BJ (cell line): ENCODE measurements at regions not wholly inside any gene's neighbourhood (a gene's known extent, or its start where the extent isn't known, plus 50 kb on each side); places are given as distances from the start of the nearest gene placed in this dataset.
A peak's percentile ranks its signal among the peaks of the same experiment; 100 is the strongest.
"Not testable (repeated sequence)": the region's sequence is repeated elsewhere in the genome, so short reads cannot be mapped to it uniquely, and the experiment has no call there.

Experiments used
- CTCF ChIA-PET: fragments of 350-600 bp; formaldehyde crosslinking; extraction: SDS; loops from one replicate; lab custom pipeline; 2021; ENCODE audit warnings: antibody characterized with exemption, inconsistent platforms; lab: Yijun Ruan, JAX
- POLR2A ChIA-PET: fragments of 300-600 bp; sonication (Branson Sonifier 250); formaldehyde crosslinking; extraction: SDS; loops from one replicate; lab custom pipeline; 2021; ENCODE audit warnings: antibody characterized with exemption; lab: Charles Lee
- DNase-seq: peaks from one replicate; pipeline ENCODE4 v3.0.0-alpha.2; 2011; ENCODE audit warnings: low read depth
- H3K27me3 ChIP-seq: 2 replicates; pipeline ENCODE4 v1.6.0; 2011; ENCODE audit warnings: low read length; ENCODE audit not compliant: control insufficient read depth, insufficient read depth
- H3K36me3 ChIP-seq: 2 replicates; pipeline ENCODE4 v1.5.1; 2011; ENCODE audit warnings: low read length; ENCODE audit not compliant: control insufficient read depth, insufficient read depth
- H3K4me3 ChIP-seq: 2 replicates; pipeline ENCODE4 v1.5.1; 2011; ENCODE audit warnings: low read depth, mild to moderate bottlenecking, control low read depth, low read length
- TF ChIP-seq, protein P1 (sequence below): IDR thresholded peaks from 2 replicates; pipeline ENCODE4 v1.5.1; 2011; ENCODE audit warnings: low read depth, mild to moderate bottlenecking, control low read depth, inconsistent platforms, low read length, moderate library complexity; ENCODE audit not compliant: insufficient read depth

DNA sequence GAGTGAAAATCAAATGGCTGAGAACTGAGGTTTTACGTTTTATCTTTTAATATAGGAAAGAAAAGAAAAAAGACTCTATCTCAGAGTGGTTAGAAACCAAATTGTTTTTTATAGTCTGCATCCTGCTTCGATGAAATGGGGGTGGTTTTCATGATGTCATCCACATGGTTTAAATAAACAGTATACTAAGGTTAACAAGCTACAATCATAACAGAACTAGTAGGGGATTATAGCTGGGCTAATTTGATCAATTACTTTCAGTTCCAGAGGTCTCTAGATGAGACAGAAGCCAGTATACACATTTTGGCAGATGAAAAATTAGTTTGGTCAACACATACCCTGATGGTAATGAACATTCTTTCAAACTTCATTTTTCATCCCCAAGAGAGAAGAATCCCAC is 106.3 kb upstream of the SNX2 start:
- TF ChIP-seq, protein P1, sequence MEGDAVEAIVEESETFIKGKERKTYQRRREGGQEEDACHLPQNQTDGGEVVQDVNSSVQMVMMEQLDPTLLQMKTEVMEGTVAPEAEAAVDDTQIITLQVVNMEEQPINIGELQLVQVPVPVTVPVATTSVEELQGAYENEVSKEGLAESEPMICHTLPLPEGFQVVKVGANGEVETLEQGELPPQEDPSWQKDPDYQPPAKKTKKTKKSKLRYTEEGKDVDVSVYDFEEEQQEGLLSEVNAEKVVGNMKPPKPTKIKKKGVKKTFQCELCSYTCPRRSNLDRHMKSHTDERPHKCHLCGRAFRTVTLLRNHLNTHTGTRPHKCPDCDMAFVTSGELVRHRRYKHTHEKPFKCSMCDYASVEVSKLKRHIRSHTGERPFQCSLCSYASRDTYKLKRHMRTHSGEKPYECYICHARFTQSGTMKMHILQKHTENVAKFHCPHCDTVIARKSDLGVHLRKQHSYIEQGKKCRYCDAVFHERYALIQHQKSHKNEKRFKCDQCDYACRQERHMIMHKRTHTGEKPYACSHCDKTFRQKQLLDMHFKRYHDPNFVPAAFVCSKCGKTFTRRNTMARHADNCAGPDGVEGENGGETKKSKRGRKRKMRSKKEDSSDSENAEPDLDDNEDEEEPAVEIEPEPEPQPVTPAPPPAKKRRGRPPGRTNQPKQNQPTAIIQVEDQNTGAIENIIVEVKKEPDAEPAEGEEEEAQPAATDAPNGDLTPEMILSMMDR: no peak
- no peaks in the 10 kb centered on the region for H3K36me3 ChIP-seq
- no peak for DNase-seq
- H3K4me3 ChIP-seq: no peak overlapping the region
- no peaks in the 10 kb centered on the region for H3K27me3 ChIP-seq
- ChIA-PET POLR2A (no interaction called here), CTCF (no interaction called here)

DNA sequence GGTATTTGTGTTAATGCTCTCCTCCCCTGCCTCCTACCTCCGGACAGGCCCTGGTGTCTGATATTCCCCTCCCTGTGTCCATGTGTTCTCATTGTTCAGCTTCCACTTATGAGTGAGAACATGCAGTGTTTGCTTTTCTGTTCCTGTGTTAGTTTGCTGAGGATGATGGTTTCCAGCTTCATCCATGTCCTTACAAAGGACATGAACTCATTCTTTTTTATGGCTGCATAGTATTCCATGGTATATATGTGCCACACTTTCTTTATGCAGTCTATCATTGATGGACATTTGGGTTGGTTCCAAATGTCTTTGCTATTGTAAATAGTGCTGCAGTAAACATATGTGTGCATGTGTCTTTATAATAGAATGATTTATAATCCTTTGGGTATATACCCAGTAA is 105.2 kb upstream of the SNX2 start:
- H3K27me3 ChIP-seq, CTCF ChIA-PET, H3K36me3 ChIP-seq, DNase-seq, POLR2A ChIA-PET, H3K4me3 ChIP-seq: not testable (repeated sequence)

DNA sequence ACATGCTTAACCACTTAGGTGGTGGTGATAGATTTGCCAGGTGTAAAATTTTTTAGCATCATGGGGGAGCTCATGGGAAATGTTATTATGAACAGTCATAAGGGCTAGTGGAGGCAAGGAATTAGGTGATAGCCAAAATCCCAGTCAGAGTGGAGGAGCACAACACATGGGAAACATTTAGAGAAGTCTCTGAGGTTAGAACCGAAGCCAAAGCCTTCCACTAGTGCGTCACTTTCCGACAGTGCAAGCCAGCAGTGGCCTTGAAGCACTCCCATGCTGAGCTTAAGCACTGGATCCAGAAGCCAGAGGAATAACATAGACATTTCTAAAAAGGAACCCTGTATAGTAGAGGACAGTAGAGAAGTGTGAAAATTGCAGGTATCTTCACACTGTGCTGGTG is 101.5 kb upstream of the SNX2 start:
- H3K27me3 ChIP-seq: no peaks in the 10 kb centered on the region
- POLR2A ChIA-PET: no interaction called here
- TF ChIP-seq, protein P1: no peak
- no peaks in the 10 kb centered on the region for H3K36me3 ChIP-seq
- peak; percentile 37 for DNase-seq
- no peak overlapping the region for H3K4me3 ChIP-seq
- CTCF ChIA-PET: no interaction called here

DNA sequence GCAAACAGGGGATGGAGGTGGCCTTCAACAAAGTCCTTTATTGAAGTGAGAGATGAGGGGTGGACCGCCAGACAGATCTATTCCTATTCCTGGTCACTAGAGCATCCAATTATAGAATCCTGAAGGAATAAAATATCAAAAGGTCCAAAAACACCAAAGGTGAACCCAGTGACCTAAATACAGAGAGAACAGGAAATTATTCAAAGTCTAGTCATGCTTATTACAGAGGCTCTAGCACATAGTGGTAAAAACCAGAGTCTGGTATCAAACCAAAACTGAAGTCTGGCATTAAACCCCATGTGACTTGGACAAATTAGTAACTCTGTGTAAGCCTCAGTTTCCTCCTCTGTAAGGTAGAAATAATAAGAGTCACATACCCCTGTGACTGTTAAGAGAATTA is 100.5 kb upstream of the SNX2 start:
- POLR2A ChIA-PET: no interaction called here
- Histone ChIP-seq H3K27me3 (no peaks in the 10 kb centered on the region), H3K4me3 (no peak overlapping the region), H3K36me3 (no peaks in the 10 kb centered on the region)
- CTCF ChIA-PET: no interaction called here
- TF ChIP-seq, protein P1: no peak
- DNase-seq: no peak

DNA sequence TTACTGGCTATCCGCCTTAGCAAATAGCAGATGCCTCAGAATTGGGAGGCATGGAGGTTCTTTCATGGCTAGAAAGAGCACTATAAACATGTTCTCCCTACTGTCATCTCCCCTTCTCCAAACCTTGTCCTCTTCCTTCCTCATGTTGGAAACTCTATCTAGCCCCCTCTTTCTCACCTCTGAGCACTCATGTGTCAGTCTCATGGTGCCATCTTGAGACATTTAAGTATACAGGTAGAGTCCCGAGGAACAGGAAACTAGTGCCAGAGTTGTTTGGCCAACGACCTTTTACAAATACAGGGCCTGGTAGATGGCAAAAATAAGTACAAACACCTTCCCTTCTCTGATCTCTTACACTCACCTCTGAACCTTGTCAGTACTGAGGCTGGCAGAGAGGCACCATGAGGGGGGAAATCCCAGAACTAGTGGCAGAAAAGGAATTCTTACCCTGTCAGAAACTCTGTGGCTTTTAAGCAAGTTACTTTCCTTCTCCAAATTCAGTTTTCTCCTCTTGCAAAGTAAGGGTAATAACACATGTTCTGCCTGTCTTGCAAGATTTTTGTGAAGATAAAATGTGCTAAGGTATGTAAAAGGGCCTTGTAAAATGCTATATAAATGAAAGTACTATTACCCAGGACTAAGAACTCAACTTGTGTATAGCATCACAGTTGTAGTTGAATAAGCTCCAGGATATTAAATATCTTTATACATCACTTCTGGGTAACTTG is 94.1 kb upstream of the SNX2 start:
- ChIA-PET CTCF (no interaction called here), POLR2A (no interaction called here)
- H3K36me3 ChIP-seq: no peaks in the 10 kb centered on the region
- H3K4me3 ChIP-seq: no peak overlapping the region
- TF ChIP-seq, protein P1: no peak
- DNase-seq: no peak
- H3K27me3 ChIP-seq: no peaks in the 10 kb centered on the region

DNA sequence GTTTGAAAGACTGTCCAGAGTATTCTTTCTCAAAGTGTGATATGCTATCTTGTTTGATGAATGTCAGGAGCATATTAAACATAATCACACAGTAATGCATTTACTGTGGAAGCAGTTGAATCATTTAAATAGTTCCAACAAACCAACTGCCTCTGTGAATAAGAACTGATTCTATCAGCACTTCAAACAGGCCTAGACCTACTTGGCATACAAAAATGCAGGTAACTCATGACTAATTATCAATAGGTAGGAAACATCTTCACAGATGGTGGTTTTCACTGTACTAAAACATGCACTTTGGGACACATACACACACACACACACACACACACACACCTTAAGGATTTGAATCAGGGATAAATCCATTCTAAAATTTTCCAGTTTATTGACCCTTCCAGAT is 91.2 kb upstream of the SNX2 start:
- ChIA-PET POLR2A (no interaction called here), CTCF (interaction anchor here (0.6 kb wide), 1 partner anchor 195 kb away, joined by 3 read pairs; no protein-coding TSS in a partner anchor)

More for the DNA sequence above, 91.2 kb upstream of the SNX2 start:
- Histone ChIP-seq H3K36me3 (no peaks in the 10 kb centered on the region), H3K4me3 (no peak overlapping the region), H3K27me3 (no peaks in the 10 kb centered on the region)
- TF ChIP-seq, protein P1: no peak
- no peak for DNase-seq
